DND-41 (cell line): ENCODE measurements at regions not wholly inside any gene's neighbourhood (a gene's known extent, or its start where the extent isn't known, plus 50 kb on each side); places are given as distances from the start of the nearest gene placed in this dataset.
"Not testable (repeated sequence)": the region's sequence is repeated elsewhere in the genome, so short reads cannot be mapped to it uniquely, and the experiment has no call there.

Experiments
- ATAC-seq: fragments of 200-7000 bp; cut with Tn5 transposase; 3 replicates; pipeline ENCODE4 v1.9.1; 2021; ENCODE audit warnings: low read depth; ENCODE audit not compliant: insufficient read depth
- DNase-seq: peaks from one replicate; pipeline ENCODE4 v3.0.0-alpha.2; 2020
- H2AFZ ChIP-seq: 2 replicates; pipeline ENCODE4 v1.6.0; 2012; ENCODE audit warnings: low read depth, low read length
- H3K27ac ChIP-seq: 2 replicates; pipeline ENCODE4 v1.5.1; 2012; ENCODE audit warnings: low read length, inconsistent platforms
- H3K27me3 ChIP-seq: fragments of 200-600 bp; sonication (generic); 2 replicates; pipeline ENCODE4 v1.6.0; 2012; ENCODE audit warnings: low read length, mild to moderate bottlenecking, inconsistent platforms; ENCODE audit not compliant: insufficient read depth, poor library complexity
- H3K36me3 ChIP-seq: 2 replicates; pipeline ENCODE4 v1.5.1; 2012; ENCODE audit warnings: low read length, inconsistent platforms; ENCODE audit not compliant: insufficient read depth
- H3K4me1 ChIP-seq: 2 replicates; pipeline ENCODE4 v1.5.1; 2012; ENCODE audit warnings: mild to moderate bottlenecking, low read length; ENCODE audit not compliant: insufficient read depth
- H3K4me2 ChIP-seq: 2 replicates; pipeline ENCODE4 v1.6.0; 2012; ENCODE audit warnings: mild to moderate bottlenecking, moderate library complexity, low read length, inconsistent platforms; ENCODE audit not compliant: insufficient read depth
- H3K4me3 ChIP-seq, 2 experiments: fragments of 200-600 bp in 1 of 2; shearing (Covaris generic) in 1 of 2; 2 replicates each; pipeline ENCODE4 v1.5.1; 2012 to 2016; ENCODE audit warnings: inconsistent platforms in 2 of 2, low read length in 2 of 2, mild to moderate bottlenecking in 2 of 2, low read depth in 1 of 2, moderate library complexity in 1 of 2
- H3K79me2 ChIP-seq: 2 replicates; pipeline ENCODE4 v1.6.0; 2012; ENCODE audit warnings: low read length, inconsistent platforms; ENCODE audit not compliant: insufficient read depth
- H3K9ac ChIP-seq: 2 replicates; pipeline ENCODE4 v1.6.0; 2012; ENCODE audit warnings: low read depth, mild to moderate bottlenecking, inconsistent platforms, low read length, moderate library complexity
- H3K9me3 ChIP-seq: 2 replicates; pipeline ENCODE4 v1.5.1; 2012; ENCODE audit warnings: low read length, moderate library complexity, mild to moderate bottlenecking, inconsistent platforms; ENCODE audit not compliant: insufficient read depth, severe bottlenecking
- H4K20me1 ChIP-seq: 2 replicates; pipeline ENCODE4 v1.6.0; 2012; ENCODE audit warnings: low read length; ENCODE audit not compliant: insufficient read depth
- CTCF ChIP-seq: IDR thresholded peaks from 2 replicates; pipeline ENCODE4 v1.5.1; 2012; ENCODE audit warnings: borderline replicate concordance, low read length, moderate library complexity, mild to moderate bottlenecking; ENCODE audit not compliant: poor library complexity, severe bottlenecking; ENCODE audit errors: extremely low read depth
- EZH2 ChIP-seq: IDR thresholded peaks from 3 replicates; pipeline ENCODE4 v1.6.1; 2012; ENCODE audit warnings: borderline replicate concordance, low read depth, mild to moderate bottlenecking, moderate library complexity, low read length, inconsistent platforms; ENCODE audit not compliant: severe bottlenecking

- no peaks in the 10 kb centered on the region for H3K4me1 ChIP-seq
These were observed 179.7 kb upstream of the GJE1 start for GRCh38 chr6:141953072-141953471.

GRCh38 chr6:141946502-141946901, 186.2 kb upstream of the GJE1 start:
- Histone ChIP-seq H4K20me1 (no peaks in the 10 kb centered on the region), H3K4me1 (no peaks in the 10 kb centered on the region), H3K4me2 (no peak overlapping the region), H3K79me2 (no peaks in the 10 kb centered on the region), H3K9ac (no peak overlapping the region), H3K36me3 (no peaks in the 10 kb centered on the region), H3K9me3 (no peaks in the 10 kb centered on the region), H3K27ac (no peak overlapping the region), H3K4me3 (no peak overlapping the region), H3K27me3 (no peaks in the 10 kb centered on the region), H2AFZ (no peak overlapping the region)
- no peak for DNase-seq
- no peak for ATAC-seq
- no peak for TF ChIP-seq CTCF
- no peak for TF ChIP-seq EZH2

More at GRCh38 chr6:141953072-141953471, 179.7 kb upstream of the GJE1 start:
- Histone ChIP-seq H3K79me2 (no peaks in the 10 kb centered on the region), H3K27me3 (no peaks in the 10 kb centered on the region), H2AFZ (no peak overlapping the region), H4K20me1 (no peaks in the 10 kb centered on the region), H3K9me3 (peaks cover 17% of the 10 kb centered on the region), H3K36me3 (no peaks in the 10 kb centered on the region), H3K27ac (no peak overlapping the region), H3K4me2 (no peak overlapping the region), H3K9ac (no peak overlapping the region), H3K4me3 (no peak overlapping the region)
- DNase-seq: no peak
- no peak for ATAC-seq
- TF ChIP-seq CTCF: no peak
- TF ChIP-seq EZH2: no peak

- H3K4me1 ChIP-seq: no peaks in the 10 kb centered on the region
- H3K27me3 ChIP-seq: no peaks in the 10 kb centered on the region
- H3K79me2 ChIP-seq: no peaks in the 10 kb centered on the region
- no peak overlapping the region for H3K9ac ChIP-seq
- H3K4me2 ChIP-seq: no peak overlapping the region
- no peaks in the 10 kb centered on the region for H3K36me3 ChIP-seq
- TF ChIP-seq EZH2 (no peak), CTCF (no peak)
- H3K27ac ChIP-seq: no peak overlapping the region
- H2AFZ ChIP-seq: no peak overlapping the region
- H3K4me3 ChIP-seq: no peak overlapping the region
- DNase-seq (no peak), ATAC-seq (no peak)
- no peaks in the 10 kb centered on the region for H3K9me3 ChIP-seq
- H4K20me1 ChIP-seq: no peaks in the 10 kb centered on the region
These were observed 194.1 kb upstream of the GJE1 start for GRCh38 chr6:141938664-141939063.

GRCh38 chr6:141932685-141933084, 200.0 kb upstream of the GJE1 start:
- Histone ChIP-seq H4K20me1 (no peaks in the 10 kb centered on the region), H3K27me3 (no peaks in the 10 kb centered on the region), H3K4me3 (no peak overlapping the region), H3K4me2 (no peak overlapping the region), H3K4me1 (no peaks in the 10 kb centered on the region), H3K79me2 (no peaks in the 10 kb centered on the region), H3K27ac (no peak overlapping the region), H3K36me3 (no peaks in the 10 kb centered on the region), H3K9me3 (no peaks in the 10 kb centered on the region), H2AFZ (no peak overlapping the region), H3K9ac (no peak overlapping the region)
- TF ChIP-seq EZH2 (no peak), CTCF (no peak)
- ATAC-seq (no peak), DNase-seq (no peak)

- H3K4me2 ChIP-seq, H3K9ac ChIP-seq, H3K9me3 ChIP-seq, H3K4me1 ChIP-seq, H3K27me3 ChIP-seq, H2AFZ ChIP-seq, ATAC-seq, H3K4me3 ChIP-seq, H3K27ac ChIP-seq, DNase-seq, H4K20me1 ChIP-seq, H3K79me2 ChIP-seq, H3K36me3 ChIP-seq: not testable (repeated sequence)
These were observed 206.4 kb upstream of the GJE1 start for GRCh38 chr6:141926200-141926900.
